Stimulated activated CD4-positive, alpha-beta T cell treated with anti-CD3 and anti-CD28 coated beads, Interleukin-1b, Interleukin-23, amount 100 ng/mL, for 48 hours (primary cell): ENCODE measurements at regions not wholly inside any gene's neighbourhood (a gene's known extent, or its start where the extent isn't known, plus 50 kb on each side); places are given as distances from the start of the nearest gene placed in this dataset.
"Not testable (repeated sequence)": the region's sequence is repeated elsewhere in the genome, so short reads cannot be mapped to it uniquely, and the experiment has no call there.

ENCODE experiments used
- DNase-seq: peaks from one replicate; pipeline ENCODE4 v3.0.0-alpha.2; 2020

DNA sequence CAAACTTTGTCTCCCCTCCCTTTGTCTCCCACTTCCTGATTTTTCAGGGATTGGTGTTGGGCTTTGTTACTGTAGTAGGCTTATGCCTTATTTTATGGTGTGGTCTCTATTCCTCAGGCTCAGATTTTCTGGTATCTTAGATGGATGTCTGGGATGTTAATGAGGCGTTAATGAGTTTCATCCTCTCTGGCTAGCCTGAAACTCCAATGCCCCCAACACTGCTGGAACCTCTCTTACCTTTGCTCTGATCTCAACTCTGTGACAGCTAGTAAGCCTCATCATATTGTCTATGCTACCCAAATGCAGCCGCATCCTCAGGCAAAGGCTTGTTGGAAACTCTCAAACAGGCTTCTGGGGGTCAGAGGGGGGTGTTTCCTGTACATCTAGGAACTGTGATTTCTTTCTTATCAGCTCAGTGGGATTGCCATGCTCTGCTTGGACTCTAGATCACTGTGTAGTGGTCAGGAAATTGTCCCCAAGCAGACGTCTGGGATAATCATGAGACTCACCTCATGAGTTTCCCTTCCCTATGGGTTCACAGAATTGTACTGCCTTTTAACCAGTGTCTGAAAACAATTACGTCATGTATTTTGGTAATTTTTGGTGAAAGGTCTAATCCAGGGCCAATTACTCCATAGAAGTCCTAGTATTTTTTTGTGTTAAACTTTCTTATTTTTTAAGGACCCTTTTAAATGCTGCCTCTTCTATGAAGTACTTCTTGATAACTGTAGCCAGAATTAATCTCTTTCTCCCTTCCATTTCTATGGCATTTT is 88.8 kb upstream of the TRPC7 start:
- DNase-seq: no peak

- no peak for DNase-seq
Measured at GRCh38 chr5:136453199-136453598, 87.9 kb upstream of the TRPC7 start.

- DNase-seq: not testable (repeated sequence)
Measured at GRCh38 chr5:136447576-136447975, 82.2 kb upstream of the TRPC7 start.

DNA sequence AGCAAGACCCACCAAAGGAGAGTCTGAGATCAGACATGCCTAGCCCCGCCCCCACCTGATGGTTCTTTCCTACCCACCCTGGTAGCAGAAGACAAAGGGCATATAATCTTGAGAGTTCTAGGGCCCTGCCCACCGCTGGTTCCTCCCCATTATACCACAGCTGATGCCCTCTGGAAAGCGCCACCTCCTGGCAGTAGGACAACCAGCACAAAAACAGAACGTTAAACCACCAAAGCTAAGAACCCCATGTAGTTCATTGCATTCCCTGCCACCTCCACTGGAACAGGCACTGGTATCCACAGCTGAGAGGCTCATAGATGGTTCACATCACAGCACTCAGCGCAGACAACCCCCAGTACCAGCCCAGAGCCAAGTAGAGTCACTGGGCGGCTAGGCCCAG is 81.2 kb upstream of the TRPC7 start:
- no peak for DNase-seq

- DNase-seq: not testable (repeated sequence)
Measured at GRCh38 chr5:136444099-136444498, 78.8 kb upstream of the TRPC7 start.

DNA sequence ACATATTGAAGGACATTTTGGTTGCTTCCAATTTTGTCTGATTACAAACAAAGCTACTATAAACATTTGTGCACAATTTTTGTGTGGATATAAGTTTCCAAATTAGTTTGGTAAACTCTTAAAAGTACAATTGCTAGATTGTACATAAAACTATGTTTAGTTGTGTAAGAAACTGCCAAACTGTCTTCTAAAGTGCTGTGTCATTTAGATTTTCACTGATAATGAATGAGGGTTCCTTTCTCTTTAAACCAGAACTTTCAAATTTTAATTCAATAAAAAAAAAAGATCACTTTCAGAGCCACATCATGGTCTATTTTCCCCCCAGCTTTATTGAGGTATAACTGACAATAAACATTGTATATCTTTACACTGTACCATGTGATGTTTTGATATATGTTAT is 74.0 kb upstream of the TRPC7 start:
- DNase-seq: no peak

- no peak for DNase-seq
Measured at GRCh38 chr5:136435946-136436543, 70.7 kb upstream of the TRPC7 start.

DNA sequence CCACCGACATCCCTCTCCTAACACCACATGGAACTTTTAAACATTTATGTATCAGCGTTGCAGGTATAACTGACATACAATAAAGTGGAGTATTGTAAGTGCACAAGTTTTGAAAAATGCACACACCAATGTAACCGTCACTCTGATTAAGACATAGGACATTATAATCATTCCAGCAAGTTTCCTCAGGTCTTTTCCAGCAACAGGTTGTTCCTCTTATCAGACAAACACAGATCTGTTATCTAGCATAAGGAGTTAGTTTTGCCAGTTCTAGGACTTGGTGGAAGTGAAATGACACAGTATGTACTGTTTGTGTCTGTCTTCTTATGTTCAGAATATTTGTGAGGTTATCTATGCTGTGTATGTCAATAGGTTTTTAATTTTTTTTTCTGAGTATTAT is 69.5 kb upstream of the TRPC7 start:
- no peak for DNase-seq

GRCh38 chr5:136432705-136433104 is 67.4 kb upstream of the TRPC7 start:
- no peak for DNase-seq

DNA sequence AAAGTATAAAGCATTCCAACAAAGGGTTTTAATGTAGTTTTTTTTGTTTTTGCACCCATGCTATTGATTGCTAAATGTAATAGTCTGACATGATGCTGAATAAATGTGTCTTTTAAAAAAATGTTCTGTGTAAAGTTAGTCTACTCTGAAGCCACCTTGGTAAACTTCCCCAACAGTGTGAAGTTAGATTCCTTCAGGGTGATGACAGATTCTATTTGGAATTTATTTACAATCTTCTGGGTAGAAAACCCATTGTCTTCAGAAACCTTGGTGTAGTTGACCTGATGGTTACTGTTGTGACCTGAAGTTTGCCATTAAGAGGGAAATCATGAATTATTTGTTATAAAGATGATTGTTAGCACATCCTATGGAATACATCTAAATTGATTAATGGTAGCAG is 64.7 kb upstream of the TRPC7 start:
- no peak for DNase-seq

DNA sequence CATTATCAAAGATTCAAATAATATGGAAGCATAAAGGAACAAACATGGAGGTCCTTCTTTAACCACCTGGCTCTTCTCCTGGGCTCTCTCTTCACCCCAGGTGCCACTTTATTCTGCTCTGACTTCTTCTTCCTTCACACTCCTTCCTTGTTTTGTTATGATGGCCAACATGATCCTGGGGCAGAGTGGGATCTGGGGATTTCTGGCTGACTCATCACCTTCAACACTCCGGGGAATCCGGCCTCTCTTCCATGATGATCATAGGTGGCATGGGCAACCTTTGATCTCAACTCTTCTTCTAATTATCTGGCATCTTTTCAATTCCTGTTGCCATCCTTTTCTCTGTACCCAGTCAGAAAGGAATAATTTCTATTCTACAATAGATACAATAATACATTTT is 62.1 kb upstream of the TRPC7 start:
- DNase-seq: no peak

GRCh38 chr5:136425921-136426320 is 60.6 kb upstream of the TRPC7 start:
- no peak for DNase-seq

DNA sequence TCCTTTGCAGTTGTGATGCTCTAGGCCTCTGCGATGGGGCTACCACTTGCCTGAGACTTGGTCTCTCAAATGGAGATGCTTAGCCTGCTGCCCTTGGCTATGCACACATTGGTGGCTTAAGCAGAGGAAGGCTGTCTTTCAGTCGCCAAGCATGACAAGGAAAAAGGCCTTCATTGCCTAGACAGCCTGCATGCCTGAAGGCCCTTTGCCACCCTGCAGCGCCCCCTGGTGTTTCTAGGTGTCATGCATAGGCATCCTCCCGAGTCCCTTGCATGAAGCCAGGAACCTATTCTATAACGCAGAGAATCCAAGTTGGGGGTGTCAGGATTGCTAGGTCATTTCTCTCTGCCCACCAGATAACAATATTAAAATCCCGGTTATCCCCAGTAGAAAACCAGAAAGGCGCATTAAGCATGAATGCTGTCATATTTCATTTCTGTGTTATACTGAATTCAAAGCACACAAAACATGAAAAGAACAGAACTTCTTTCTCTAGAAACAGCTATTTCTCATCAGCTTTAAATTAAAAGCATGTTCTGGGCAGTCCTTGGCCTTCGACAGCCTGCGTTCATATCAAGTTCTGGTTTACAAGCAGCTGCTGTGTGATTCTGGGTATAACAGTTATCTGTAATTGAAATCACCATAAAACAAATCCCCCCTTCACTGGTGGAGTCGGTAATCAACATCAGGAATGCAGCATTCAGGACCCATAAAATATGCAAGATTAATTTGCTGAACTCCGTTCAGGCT is 59.7 kb upstream of the TRPC7 start:
- DNase-seq: peak; percentile 50

- no peak for DNase-seq
Measured at GRCh38 chr5:136423944-136424606, 58.7 kb upstream of the TRPC7 start.

GRCh38 chr5:136420168-136420898 is 55.0 kb upstream of the TRPC7 start:
- no peak for DNase-seq

- no peak for DNase-seq
Measured at GRCh38 chr5:136418301-136418700, 53.0 kb upstream of the TRPC7 start.
